GM19397 (cell line): ENCODE measurements at regions not wholly inside any gene's neighbourhood (a gene's known extent, or its start where the extent isn't known, plus 50 kb on each side); places are given as distances from the start of the nearest gene placed in this dataset.

Experiments
- ATAC-seq: cut with Tn5 transposase; IDR thresholded peaks from one replicate; pipeline ENCODE4 v1.9.1; 2021; ENCODE audit warnings: mild to moderate bottlenecking, moderate library complexity; ENCODE audit not compliant: unreplicated experiment

GRCh38 chr22:48845356-48845936, 982.2 kb downstream of the BRD1 start:
- ATAC-seq, result no peak

- ATAC-seq, result no peak
Measured at GRCh38 chr22:48844056-48844675, 983.5 kb downstream of the BRD1 start.

GRCh38 chr22:48843640-48844039, 984.0 kb downstream of the BRD1 start:
- ATAC-seq, result no peak

- ATAC-seq, result no peak
Measured at GRCh38 chr22:48842976-48843375, 984.7 kb downstream of the BRD1 start.

- no peak for ATAC-seq
Measured at GRCh38 chr22:48842583-48842945, 985.1 kb downstream of the BRD1 start.

GRCh38 chr22:48841881-48842582, 985.6 kb downstream of the BRD1 start:
- ATAC-seq, result no peak

- no peak for ATAC-seq
Measured at GRCh38 chr22:48840112-48840949, 987.3 kb downstream of the BRD1 start.

- no peak for ATAC-seq
Measured at GRCh38 chr22:48838846-48839730, 988.6 kb downstream of the BRD1 start.

- no peak for ATAC-seq
Measured at GRCh38 chr22:48838376-48838775, 989.3 kb downstream of the BRD1 start.

- no peak for ATAC-seq
Measured at GRCh38 chr22:48837341-48837935, 990.2 kb downstream of the BRD1 start.

- no peak for ATAC-seq
Measured at GRCh38 chr22:48836673-48837340, 990.9 kb downstream of the BRD1 start.

GRCh38 chr22:48835857-48836672, 991.6 kb downstream of the BRD1 start:
- ATAC-seq, result no peak

GRCh38 chr22:48835364-48835763, 992.3 kb downstream of the BRD1 start:
- no peak for ATAC-seq

- no peak for ATAC-seq
Measured at GRCh38 chr22:48834404-48834803, 993.3 kb downstream of the BRD1 start.

GRCh38 chr22:48832592-48832991, 995.1 kb downstream of the BRD1 start:
- ATAC-seq, result no peak

- ATAC-seq, result no peak
Measured at GRCh38 chr22:48829908-48830307, 997.8 kb downstream of the BRD1 start.

GRCh38 chr22:48828688-48829087, 999.0 kb downstream of the BRD1 start:
- no peak for ATAC-seq

GRCh38 chr22:48827904-48828555, 999.6 kb downstream of the BRD1 start:
- no peak for ATAC-seq
